PC-3 (cell line): ENCODE measurements at regions not wholly inside any gene's neighbourhood (a gene's known extent, or its start where the extent isn't known, plus 50 kb on each side); places are given as distances from the start of the nearest gene placed in this dataset.

Experiments used
- CTCF ChIP-seq: fragments of 300-600 bp; sonication (generic); conservative IDR thresholded peaks from 2 replicates; pipeline ENCODE4 v1.5.1; 2017; ENCODE audit warnings: antibody characterized with exemption, low read depth, mild to moderate bottlenecking, low read length
- EZH2 ChIP-seq: fragments of 300-600 bp; sonication (generic); IDR thresholded peaks from one replicate; pipeline ENCODE4 v1.6.1; 2017; ENCODE audit warnings: antibody characterized with exemption, mild to moderate bottlenecking, low read length; ENCODE audit not compliant: unreplicated experiment
- EZH2phosphoT487 ChIP-seq: fragments of 300-600 bp; sonication (generic); IDR thresholded peaks from 2 replicates; pipeline ENCODE4 v1.6.1; 2018; ENCODE audit warnings: mild to moderate bottlenecking, antibody characterized with exemption, low read length, borderline replicate concordance

GRCh38 chr17:5702951-5703510, 118.7 kb upstream of the NLRP1 start:
- TF ChIP-seq CTCF (no peak), EZH2 (no peak), EZH2phosphoT487 (no peak)
